ENCODE measurements at regions not wholly inside any gene's neighbourhood (a gene's known extent, or its start where the extent isn't known, plus 50 kb on each side); places are given as distances from the start of the nearest gene placed in this dataset.

DNA sequence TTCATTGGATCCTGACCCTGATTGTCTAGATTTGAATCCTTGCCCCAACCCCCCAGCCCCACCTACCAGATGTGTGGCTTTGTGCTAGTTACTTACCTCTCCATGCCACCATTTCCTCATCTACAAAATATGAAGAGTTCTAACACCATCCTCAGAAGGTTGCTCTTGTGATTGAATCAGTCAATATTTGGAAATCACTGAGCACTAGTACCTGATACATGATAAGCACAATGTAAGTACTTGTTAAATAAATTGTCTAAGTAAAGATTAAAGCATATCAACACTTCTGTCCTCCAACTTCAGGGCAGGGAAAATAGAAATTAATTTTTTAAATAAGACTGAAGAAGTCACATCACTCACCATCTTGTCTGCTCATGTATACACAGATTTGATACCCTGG lies 249.6 kb upstream of the KLF3 start:
- TF ChIP-seq, protein P1, sequence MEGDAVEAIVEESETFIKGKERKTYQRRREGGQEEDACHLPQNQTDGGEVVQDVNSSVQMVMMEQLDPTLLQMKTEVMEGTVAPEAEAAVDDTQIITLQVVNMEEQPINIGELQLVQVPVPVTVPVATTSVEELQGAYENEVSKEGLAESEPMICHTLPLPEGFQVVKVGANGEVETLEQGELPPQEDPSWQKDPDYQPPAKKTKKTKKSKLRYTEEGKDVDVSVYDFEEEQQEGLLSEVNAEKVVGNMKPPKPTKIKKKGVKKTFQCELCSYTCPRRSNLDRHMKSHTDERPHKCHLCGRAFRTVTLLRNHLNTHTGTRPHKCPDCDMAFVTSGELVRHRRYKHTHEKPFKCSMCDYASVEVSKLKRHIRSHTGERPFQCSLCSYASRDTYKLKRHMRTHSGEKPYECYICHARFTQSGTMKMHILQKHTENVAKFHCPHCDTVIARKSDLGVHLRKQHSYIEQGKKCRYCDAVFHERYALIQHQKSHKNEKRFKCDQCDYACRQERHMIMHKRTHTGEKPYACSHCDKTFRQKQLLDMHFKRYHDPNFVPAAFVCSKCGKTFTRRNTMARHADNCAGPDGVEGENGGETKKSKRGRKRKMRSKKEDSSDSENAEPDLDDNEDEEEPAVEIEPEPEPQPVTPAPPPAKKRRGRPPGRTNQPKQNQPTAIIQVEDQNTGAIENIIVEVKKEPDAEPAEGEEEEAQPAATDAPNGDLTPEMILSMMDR (conservative IDR thresholded peaks at IDR 0.05; ENCODE audit: low read depth, low read length): no peak
- no peak for TF ChIP-seq EZH2 (IDR thresholded peaks at IDR 0.05; ENCODE audit: borderline replicate concordance, low read depth, low read length, poor library complexity, severe bottlenecking)

Measured in A673 (cell line).